T-helper 2 cell treated with Interferon-gamma antibody and Interleukin-4, amounts not matched to agents 100 ng/mL and 5 ng/mL, for 36 hours (primary cell): ENCODE measurements at regions not wholly inside any gene's neighbourhood (a gene's known extent, or its start where the extent isn't known, plus 50 kb on each side); places are given as distances from the start of the nearest gene placed in this dataset.
"Not testable (repeated sequence)": the region's sequence is repeated elsewhere in the genome, so short reads cannot be mapped to it uniquely, and the experiment has no call there.

Experiments used
- intact Hi-C: fragments of 100-400 bp; cut with micrococcal nuclease; formaldehyde crosslinking; loops from one replicate; pipeline ENCODE4 v1.15.1; 2023

- intact Hi-C loops = no loop called here
These were observed 183.2 kb upstream of the HMCN1 start for GRCh38 chr1:185551008-185551407.

GRCh38 chr1:185549906-185550305 is 184.3 kb upstream of the HMCN1 start:
- intact Hi-C loops = no loop called here

DNA sequence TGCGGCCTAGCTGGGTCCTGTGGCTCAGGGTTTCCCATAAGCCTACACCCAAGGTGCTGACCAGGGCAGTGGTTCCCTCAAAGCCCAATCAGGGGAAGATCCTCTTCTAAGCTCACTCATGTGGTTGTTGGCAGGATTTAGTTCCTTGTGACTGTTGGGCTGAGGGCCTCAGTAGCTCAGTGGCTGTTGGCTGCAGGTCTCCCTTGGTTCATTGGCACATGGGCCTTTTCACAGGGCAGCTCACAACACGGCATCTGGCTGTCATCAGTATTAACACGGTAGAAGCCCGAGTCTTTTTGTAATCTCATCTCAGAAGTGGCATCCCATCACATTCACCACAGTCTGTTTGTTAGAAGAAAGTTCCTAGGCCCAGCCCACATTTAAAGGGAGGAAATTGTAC is 188.2 kb upstream of the HMCN1 start:
- intact Hi-C loops = no loop called here

GRCh38 chr1:185541871-185542301 is 192.3 kb upstream of the HMCN1 start:
- intact Hi-C loops = no loop called here

DNA sequence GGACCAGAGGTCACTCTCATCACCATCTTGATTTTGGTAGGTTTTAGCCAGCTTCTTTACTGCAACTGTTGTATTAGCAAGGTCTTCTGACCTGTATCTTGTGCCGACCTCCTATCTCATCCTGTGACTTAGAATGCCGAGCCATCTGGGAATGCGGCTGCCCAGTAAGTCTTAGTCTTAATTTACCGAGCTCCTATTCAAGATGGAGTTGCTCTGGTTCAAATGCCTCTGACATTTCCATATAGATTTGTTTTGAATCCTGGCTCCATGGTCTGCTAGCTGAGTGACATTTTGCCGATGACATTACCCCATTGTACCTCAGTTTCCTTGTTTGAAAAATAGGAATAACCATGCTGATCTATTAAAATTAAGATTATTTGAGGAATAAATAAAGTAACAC is 193.9 kb upstream of the HMCN1 start:
- intact Hi-C loops = no loop called here

DNA sequence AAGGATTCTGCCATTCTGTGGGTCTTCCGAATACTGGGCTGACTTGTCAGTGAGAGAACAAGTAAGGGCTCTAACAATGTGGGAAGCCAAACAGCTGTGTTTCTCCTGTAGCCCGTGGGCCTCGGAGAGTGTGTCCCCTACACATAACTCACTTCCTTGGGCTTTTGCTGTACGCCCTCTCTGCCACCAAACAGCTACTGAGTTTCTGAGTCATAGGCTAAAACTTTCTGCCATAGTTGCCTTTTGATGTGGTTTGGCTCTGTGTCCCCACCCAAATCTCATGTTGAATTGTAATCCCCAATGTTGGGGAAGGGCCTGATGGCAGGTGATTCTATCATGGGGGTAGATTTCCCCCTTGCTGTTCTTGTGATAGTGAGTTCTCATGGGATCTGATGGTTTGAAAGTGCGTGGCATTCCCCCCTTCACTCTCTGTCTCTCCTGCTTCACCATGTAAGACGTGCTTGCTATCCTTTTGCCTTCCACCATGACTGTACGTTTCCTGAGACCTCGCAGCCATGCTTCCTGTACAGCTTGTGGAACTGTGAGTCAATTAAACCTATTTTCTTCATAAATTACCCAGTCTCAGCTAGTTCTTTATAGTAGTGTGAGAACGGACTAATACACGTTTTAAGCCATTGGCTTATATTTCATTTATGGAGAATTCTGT is 194.8 kb upstream of the HMCN1 start:
- intact Hi-C loops = no loop called here

- intact Hi-C loops = not testable (repeated sequence)
These were observed 195.8 kb upstream of the HMCN1 start for GRCh38 chr1:185538309-185538898.

- intact Hi-C loops = no loop called here
These were observed 196.6 kb upstream of the HMCN1 start for GRCh38 chr1:185537596-185537995.

- intact Hi-C loops = no loop called here
These were observed 197.8 kb upstream of the HMCN1 start for GRCh38 chr1:185536165-185536920.

DNA sequence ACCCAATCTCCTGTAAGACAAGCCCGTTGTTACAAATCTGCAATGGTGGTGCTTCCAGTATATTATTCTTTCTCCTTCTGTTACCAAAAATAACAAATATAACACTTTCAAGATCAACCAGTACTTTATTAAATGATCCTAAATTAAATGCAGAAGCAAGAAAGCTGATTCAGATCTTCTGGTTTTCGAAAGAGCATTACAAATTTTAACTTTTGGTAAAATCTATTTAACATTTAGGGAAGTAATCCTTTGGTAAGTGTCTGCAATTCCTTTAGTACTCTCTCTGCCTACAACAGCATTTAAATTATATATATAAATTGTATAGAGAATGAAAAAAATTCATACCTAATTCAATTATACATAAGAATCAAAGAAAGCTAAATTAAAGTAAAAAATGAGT is 198.6 kb upstream of the HMCN1 start:
- intact Hi-C loops = no loop called here

DNA sequence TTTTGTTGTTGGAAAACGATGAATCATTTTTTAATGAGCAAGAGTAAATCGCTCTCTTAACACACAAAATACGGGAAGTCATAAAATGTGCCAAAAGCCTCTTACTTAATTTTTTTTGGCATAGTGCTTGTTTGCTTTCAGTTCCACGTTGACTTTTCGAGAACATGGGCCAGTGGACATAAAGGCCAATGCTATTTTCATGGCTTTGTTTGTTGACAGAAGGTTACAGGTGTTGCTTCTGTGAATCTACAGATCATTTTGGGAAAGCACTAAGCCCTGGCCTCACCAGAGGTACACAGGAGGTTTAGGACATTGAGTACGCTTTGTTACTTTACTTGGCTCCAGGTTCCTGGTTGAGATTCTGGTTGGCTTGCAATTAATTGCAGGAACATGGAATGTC is 199.4 kb upstream of the HMCN1 start:
- intact Hi-C loops = no loop called here

DNA sequence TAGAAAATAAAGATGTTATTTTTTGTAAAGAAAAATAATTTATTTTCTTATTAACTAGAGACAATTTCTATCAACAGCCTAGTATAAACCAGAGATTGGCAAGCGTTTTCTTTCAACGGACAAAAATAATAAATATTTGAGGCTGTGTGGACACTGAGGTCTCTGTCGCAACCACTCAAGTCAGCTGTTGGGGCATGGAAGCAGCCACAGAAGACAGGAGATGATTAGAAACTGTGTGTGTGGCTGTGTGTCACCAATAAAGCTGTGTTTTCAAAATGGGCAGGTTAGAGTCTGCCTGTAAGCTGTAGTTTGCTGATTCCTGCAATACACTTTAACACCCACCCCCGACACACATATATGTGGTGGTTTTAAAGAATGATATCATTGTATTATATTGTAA is 200.6 kb upstream of the HMCN1 start:
- intact Hi-C loops = no loop called here

- intact Hi-C loops = no loop called here
These were observed 201.3 kb upstream of the HMCN1 start for GRCh38 chr1:185532856-185533255.

DNA sequence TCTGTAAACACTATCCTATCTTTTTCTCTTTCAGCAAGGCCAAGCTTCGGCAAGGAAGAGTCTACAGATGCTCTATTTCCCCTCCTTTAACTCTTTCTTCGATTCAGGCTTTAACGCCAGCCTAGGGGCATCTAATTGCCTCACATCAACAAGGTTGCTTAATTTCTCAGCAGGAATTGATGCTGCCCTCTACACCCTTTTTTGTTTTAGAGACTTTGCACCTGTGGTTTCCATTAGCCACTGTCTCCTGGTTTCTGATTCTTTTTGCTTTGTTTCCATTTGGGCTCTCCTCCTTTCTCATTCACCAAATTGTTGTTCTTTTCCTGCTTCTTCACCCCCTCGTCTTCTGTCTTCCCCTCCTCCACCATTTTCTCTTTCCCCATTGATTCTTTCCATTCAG is 202.4 kb upstream of the HMCN1 start:
- intact Hi-C loops = no loop called here

DNA sequence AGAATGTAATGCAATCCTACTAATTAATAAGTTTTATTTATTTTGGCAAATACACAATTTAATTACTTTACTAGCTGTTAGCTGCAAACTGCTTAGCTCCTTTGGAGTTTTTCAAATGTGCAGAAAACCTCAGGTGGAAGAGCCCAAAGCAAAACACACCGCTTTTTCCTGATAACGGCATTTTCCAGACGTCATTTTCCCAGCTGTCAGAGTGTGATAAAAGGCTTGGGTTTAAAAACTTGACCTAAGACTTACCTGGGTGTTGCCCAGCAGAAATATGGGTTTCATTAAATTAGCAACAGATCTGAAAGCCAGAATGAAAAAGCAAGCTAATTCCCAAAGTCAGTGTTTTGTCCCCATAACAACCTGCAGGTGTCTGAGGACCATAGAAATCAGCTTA is 204.0 kb upstream of the HMCN1 start:
- intact Hi-C loops = no loop called here

DNA sequence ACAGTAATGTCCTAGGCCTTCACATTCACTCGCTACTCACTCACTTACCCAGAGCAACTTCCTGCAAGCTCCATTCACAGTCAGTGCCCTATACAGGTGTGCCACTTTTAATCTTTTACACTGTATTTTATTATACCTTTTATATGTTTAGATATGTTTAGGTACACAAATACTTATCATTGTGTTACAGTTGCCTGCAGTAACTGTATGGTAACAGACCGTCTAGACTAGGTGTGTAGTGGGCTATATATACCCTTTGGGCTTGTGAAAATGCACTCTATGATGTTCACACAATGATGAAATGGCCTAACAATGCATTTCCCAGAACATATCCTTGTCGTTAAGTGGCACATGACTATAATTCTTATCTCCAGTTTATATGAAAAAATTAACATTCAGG is 204.5 kb upstream of the HMCN1 start:
- intact Hi-C loops = no loop called here

- intact Hi-C loops = no loop called here
These were observed 206.0 kb upstream of the HMCN1 start for GRCh38 chr1:185528084-185528676.

- intact Hi-C loops = no loop called here
These were observed 207.6 kb upstream of the HMCN1 start for GRCh38 chr1:185526344-185527307.

- intact Hi-C loops = no loop called here
These were observed 203.3 kb upstream of the IVNS1ABP start for GRCh38 chr1:185520188-185520920.

- intact Hi-C loops = no loop called here
These were observed 200.9 kb upstream of the IVNS1ABP start for GRCh38 chr1:185517808-185518419.
